Posterior vena cava (tissue), 2 donors: ENCODE measurements at regions not wholly inside any gene's neighbourhood (a gene's known extent, or its start where the extent isn't known, plus 50 kb on each side); places are given as distances from the start of the nearest gene placed in this dataset.
"Not testable (repeated sequence)": the region's sequence is repeated elsewhere in the genome, so short reads cannot be mapped to it uniquely, and the experiment has no call there.

ENCODE experiments used
- DNase-seq: peaks from one replicate; pipeline ENCODE4 v3.0.0-alpha.2; 2020; ENCODE audit warnings: low spot score
- intact Hi-C, 2 donors: fragments of 100-400 bp; cut with DNase I; formaldehyde crosslinking; loops; one replicate each; pipeline versions ENCODE4 v1.14.1 to v1.14.2; 2022 to 2023
- donor health status: DM: yes; HTN: yes; CAD: no.
- donor health status: DM: yes; HTN: yes; CAD: no.

- intact Hi-C loops: no loop called here
- DNase-seq: no peak
Measured at GRCh38 chr13:64540468-64540867, 2689.7 kb downstream of the PCDH9 start.

DNA sequence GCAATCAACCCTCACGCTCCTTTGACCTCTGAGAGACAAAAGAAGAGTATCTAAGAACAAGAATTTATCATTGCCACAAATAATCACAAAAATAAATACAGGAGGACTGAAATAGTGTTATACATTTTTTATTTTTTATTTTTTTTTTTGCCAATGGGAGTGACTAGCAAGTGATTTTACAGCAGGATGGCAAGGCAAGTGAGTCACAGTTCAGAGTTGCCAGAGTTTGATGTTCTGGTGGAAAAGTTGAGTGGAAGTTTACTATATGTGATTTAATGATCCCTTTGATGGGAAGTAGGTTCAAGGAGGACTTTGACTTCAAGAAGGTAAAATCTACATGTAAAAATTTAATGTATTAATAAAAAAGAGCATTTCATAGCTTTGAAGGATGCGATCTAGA is 2691.4 kb downstream of the PCDH9 start:
- intact Hi-C loops: no loop called here
- DNase-seq: no peak

DNA sequence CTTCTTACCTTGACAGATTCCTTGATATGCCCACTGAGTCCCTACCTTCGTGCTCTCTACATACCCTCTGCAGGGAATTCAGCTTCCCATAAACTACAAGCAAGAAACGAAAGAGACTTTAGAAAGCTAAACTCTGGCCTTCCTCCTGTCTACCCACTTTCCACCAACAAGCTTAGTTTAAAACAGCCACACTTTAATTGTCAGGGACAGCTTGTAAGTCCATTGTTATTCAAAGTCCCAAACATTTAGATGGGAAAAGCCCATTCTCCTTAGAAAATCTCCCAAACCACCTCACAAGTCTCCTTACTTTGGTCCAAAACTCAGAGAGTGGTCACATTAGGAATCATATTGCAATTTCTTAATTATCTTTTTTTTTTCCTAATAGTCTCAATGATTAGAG is 2695.8 kb downstream of the PCDH9 start:
- intact Hi-C loops: no loop called here
- no peak for DNase-seq

- DNase-seq: no peak
- intact Hi-C loops: no loop called here
Measured at GRCh38 chr13:64531400-64531799, 2698.7 kb downstream of the PCDH9 start.

DNA sequence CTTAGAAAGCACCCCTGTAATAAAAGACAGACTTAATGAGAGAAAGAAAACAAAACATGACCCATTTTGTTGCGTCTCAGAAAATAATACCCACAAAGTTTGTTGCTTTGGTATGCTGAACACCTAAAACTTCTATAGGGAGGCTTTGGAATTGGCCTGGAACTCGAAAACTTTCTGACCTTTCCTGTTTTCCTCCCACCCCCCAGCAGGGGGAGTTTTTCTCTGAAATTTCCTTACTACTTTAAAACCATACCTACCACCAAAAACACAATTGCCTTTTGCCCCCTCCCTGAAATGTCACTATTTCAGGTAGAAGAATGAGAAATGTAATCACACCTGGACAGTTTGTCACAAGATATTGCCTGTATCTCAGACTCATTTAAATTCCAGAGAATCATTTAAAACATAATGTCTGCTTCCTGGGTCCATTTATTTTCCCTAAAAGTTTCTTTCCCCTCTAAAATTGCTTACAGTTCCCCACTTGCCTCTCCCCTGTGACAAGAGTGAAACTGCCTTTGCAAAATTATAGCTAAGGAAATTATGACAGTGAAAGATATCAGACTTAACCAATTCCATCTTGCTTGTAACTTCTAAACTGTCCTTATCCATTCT is 2700.2 kb downstream of the PCDH9 start:
- DNase-seq: no peak
- intact Hi-C loops: no loop called here

GRCh38 chr13:64528838-64529237 is 2701.3 kb downstream of the PCDH9 start:
- intact Hi-C loops: no loop called here
- no peak for DNase-seq

DNA sequence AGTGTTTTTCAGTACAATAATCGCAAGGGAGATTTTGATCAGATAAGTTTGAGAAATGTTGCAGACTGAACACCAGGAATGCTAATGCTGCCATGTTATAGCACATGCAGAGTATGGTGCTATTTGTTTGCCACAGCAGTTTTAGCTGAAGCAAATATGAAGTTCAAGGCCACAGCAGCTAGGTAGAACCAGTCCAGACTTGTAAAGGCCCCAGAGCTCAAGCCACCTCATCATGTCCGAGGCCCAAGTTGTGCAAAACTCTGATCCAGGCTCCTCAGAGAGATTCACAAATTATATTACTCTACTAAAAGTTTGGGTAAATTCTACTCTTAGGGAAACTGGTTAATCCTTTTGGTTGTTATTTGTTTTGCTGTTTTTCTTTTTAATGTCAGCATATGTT is 2702.6 kb downstream of the PCDH9 start:
- intact Hi-C loops: no loop called here
- no peak for DNase-seq

GRCh38 chr13:64525687-64526086 is 2704.4 kb downstream of the PCDH9 start:
- peak; percentile 30 for DNase-seq
- intact Hi-C loops: no loop called here

DNA sequence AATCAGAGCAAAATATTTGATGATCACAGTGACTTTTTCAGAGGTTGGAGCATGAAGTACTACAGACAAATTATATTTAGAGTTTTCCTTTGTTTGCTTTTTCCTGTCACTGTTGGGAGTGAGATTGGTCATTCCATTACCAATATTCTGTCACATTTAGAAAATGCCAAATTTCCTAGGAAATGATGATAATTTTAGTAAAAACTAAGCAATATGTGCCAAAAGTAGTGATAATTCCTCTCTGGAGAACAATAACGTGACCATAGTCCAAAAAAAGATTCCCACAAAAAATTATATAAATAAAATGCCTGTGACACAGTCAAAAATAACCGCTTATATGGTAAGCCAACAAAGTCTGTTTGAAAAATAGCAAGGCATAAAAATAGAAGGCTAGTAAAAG is 2719.4 kb downstream of the PCDH9 start:
- no peak for DNase-seq
- intact Hi-C loops: no loop called here

GRCh38 chr13:64506246-64506645 is 2723.9 kb downstream of the PCDH9 start:
- intact Hi-C loops: no loop called here

GRCh38 chr13:64505336-64505910 is 2724.7 kb downstream of the PCDH9 start:
- intact Hi-C loops: no loop called here
- DNase-seq: no peak

More at GRCh38 chr13:64506246-64506645, 2723.9 kb downstream of the PCDH9 start:
- DNase-seq: no peak

- intact Hi-C loops: no loop called here
- DNase-seq: no peak
Measured at GRCh38 chr13:64488731-64489130, 2741.4 kb downstream of the PCDH9 start.

- no peak for DNase-seq
- intact Hi-C loops: no loop called here
Measured at GRCh38 chr13:64482373-64482772, 2747.8 kb downstream of the PCDH9 start.

DNA sequence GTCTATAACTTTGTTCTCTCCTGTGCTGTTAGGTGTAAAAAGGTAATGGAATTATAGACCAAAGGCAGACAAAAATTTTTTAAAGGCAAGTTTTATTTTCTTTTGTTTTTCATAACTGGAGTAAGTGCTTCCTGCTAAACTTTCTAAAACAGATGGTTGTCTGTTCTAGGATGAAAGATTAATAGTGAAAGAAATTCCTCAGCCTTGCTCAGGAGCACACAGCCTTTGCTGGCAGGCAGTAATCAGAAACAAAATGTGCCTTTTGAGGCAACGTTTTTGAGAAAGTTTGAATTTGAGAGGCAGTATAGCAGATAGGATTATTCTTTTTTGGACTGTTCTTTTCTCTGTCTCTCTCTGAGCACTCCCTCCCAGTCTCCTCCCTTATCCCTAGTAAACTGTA is 2749.5 kb downstream of the PCDH9 start:
- DNase-seq: no peak
- intact Hi-C loops: no loop called here

DNA sequence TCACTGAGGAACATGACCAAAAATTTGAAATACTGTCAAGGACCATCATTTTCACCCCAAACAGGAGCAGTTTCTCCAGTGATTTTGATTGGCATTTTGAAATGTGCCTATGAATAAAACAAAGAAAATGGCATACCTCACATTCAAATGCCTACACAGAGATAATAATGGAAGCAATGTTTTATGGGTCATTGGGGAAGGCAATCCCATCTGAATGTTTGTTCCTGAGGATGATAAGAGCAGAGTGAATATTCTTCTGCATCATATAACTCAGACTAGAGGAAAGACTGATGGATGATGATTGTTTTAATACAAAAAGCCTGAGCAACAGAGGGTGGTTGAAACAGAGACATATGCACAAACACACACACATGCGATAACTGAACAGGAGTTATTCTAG is 2749.9 kb downstream of the PCDH9 start:
- intact Hi-C loops: no loop called here
- DNase-seq: no peak

DNA sequence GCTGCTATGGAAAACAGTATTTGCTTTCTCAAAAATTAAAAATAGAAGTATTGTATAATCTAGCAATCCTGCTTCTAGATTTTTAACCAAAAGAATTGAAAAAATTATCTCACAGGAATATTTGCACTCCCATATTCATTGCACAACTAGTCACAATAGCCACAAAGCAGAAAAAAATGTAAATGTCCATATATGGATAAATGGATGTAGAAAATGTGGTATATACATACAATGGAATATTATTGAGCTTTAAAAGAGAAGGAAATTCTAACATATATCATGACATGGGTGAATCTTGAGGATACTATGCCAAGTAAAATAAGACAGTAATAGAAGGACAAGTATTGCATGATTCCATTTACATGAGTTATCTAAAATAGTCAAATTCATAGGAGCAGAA is 2753.0 kb downstream of the PCDH9 start:
- intact Hi-C loops: no loop called here
- no peak for DNase-seq

GRCh38 chr13:64476041-64476568 is 2754.0 kb downstream of the PCDH9 start:
- DNase-seq, intact Hi-C loops: not testable (repeated sequence)

- no peak for DNase-seq
- intact Hi-C loops: no loop called here
Measured at GRCh38 chr13:64471916-64472315, 2758.2 kb downstream of the PCDH9 start.

- intact Hi-C loops: no loop called here
- no peak for DNase-seq
Measured at GRCh38 chr13:64470751-64471150, 2759.4 kb downstream of the PCDH9 start.

DNA sequence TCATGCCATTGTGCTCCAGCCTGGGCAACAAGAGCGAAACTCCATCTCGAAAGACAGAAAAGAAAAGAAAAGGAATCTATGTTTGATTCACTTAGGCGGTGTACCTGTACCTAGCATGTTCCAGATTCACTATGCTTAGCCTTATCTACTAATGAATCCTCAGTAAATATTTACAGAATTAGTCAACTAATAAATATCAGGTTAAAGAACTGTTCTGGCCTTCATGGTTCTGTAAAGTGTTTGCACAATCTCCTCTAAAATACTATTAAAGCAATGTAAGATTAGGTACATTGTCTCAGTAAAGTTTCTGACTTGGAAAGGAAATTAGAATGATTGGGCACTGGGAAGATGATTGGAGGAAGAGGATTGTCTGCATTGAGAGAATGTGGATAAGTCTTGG is 2770.4 kb downstream of the PCDH9 start:
- intact Hi-C loops: no loop called here
- DNase-seq: no peak

DNA sequence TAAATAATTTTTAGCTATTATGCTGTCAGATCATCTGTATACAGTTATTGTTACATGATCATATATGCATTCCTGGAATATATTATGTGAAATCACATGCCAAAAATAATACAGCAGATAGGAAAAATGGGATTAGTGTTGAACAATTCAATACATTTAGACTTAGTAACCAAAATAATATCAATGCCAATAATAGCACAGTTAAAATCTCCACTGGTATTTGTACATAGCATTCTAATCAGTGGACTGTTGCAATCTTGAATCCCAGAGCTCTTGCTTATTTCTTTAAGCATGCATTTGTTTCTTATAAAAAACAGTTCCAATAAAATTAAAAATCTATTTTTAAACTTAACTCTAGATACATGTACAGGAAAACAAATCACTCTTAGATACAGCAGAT is 2772.2 kb downstream of the PCDH9 start:
- DNase-seq: no peak
- intact Hi-C loops: no loop called here
